Endothelial cell of umbilical vein (primary cell): ENCODE measurements at regions not wholly inside any gene's neighbourhood (a gene's known extent, or its start where the extent isn't known, plus 50 kb on each side); places are given as distances from the start of the nearest gene placed in this dataset.

Experiments used
- BruUV-seq: library from RNA; stranded (reverse); fragments of 400-500 nt; replicated peaks from 2 replicates; lab custom pipeline; 2021; lab: Mats Ljungman, UMichigan
- CTCF ChIA-PET: fragments of 300-600, 350-600 bp; sonication (Branson Sonifier 250); formaldehyde crosslinking; loops from one replicate; lab custom pipeline; 2021; ENCODE audit warnings: antibody characterized with exemption, inconsistent platforms; lab: Charles Lee
- POLR2A ChIA-PET: fragments of 300-600, 350-600 bp; sonication (Branson Sonifier 250); formaldehyde crosslinking; loops from one replicate; lab custom pipeline; 2021; ENCODE audit warnings: antibody characterized with exemption, inconsistent platforms; lab: Charles Lee
- DNase-seq: peaks from one replicate; pipeline ENCODE4 v3.0.0-alpha.2; 2011; ENCODE audit warnings: low read depth, low spot score
- FAIRE-seq: peaks from 2 replicates; lab custom pipeline; 2011; peaks lifted over from hg19 to GRCh38; lab: Jason Lieb, UNC
- H2AFZ ChIP-seq: 2 replicates; pipeline ENCODE4 v1.6.0; 2012; ENCODE audit warnings: low read depth, low read length, control low read depth, inconsistent platforms
- H3K27ac ChIP-seq: 2 replicates; pipeline ENCODE4 v1.5.1; 2011; ENCODE audit warnings: low read depth, mild to moderate bottlenecking, control low read depth, low read length, moderate library complexity; ENCODE audit not compliant: insufficient read depth
- H3K27me3 ChIP-seq, 2 experiments: 2 replicates each; pipeline versions ENCODE4 v1.6.0 to v1.6.1; 2011; ENCODE audit warnings: low read length in 2 of 2, mixed read lengths in 1 of 2; ENCODE audit not compliant: control insufficient read depth in 2 of 2, insufficient read depth in 2 of 2
- H3K36me3 ChIP-seq, 2 experiments: 2 replicates in 1 of 2; 3 replicates in 1 of 2; pipeline ENCODE4 v1.5.1; 2011; ENCODE audit warnings: low read length in 2 of 2, mild to moderate bottlenecking in 1 of 2, moderate library complexity in 1 of 2; ENCODE audit not compliant: control insufficient read depth in 2 of 2, insufficient read depth in 2 of 2; ENCODE audit errors: extremely low read depth in 1 of 2
- H3K4me1 ChIP-seq: 3 replicates; pipeline ENCODE4 v1.5.1; 2011; ENCODE audit warnings: mild to moderate bottlenecking, low read length; ENCODE audit not compliant: control insufficient read depth, insufficient read depth; ENCODE audit errors: extremely low read depth
- H3K4me2 ChIP-seq: 2 replicates; pipeline ENCODE4 v1.6.1; 2011; ENCODE audit warnings: low read length, control low read depth, mixed read lengths; ENCODE audit not compliant: insufficient read depth
- H3K4me3 ChIP-seq, 3 experiments: fragments of 200-600 bp in 1 of 3; sonication (generic), shearing (Covaris generic) in 1 of 3; replicated peaks in 1 of 3; 2 replicates each; pipeline ENCODE4 v1.5.1; 2011 to 2016; ENCODE audit warnings: control low read depth in 3 of 3, low read length in 3 of 3, mild to moderate bottlenecking in 2 of 3, inconsistent platforms in 1 of 3, low read depth in 1 of 3, moderate library complexity in 1 of 3; ENCODE audit not compliant: insufficient read depth in 1 of 3
- H3K79me2 ChIP-seq: 2 replicates; pipeline ENCODE4 v1.6.0; 2012; ENCODE audit warnings: low read length, inconsistent platforms; ENCODE audit not compliant: control insufficient read depth, insufficient read depth
- H3K9ac ChIP-seq: replicated peaks from 2 replicates; pipeline ENCODE3; 2011; ENCODE audit warnings: low read length, control low read depth; ENCODE audit not compliant: insufficient read depth; ENCODE audit errors: extremely low read depth
- H3K9me1 ChIP-seq: replicated peaks from 3 replicates; pipeline ENCODE4 v1.6.0; 2011; ENCODE audit warnings: mild to moderate bottlenecking, low read length; ENCODE audit not compliant: control insufficient read depth, insufficient read depth; ENCODE audit errors: extremely low read depth
- H3K9me3 ChIP-seq: replicated peaks from 2 replicates; pipeline ENCODE4 v1.5.1; 2012; ENCODE audit warnings: low read length, inconsistent platforms; ENCODE audit not compliant: control insufficient read depth, insufficient read depth
- H4K20me1 ChIP-seq: replicated peaks from 2 replicates; pipeline ENCODE3; 2011; ENCODE audit warnings: mild to moderate bottlenecking, low read length; ENCODE audit not compliant: control insufficient read depth, insufficient read depth; ENCODE audit errors: extremely low read depth
- EZH2 ChIP-seq: IDR thresholded peaks from 2 replicates; pipeline ENCODE4 v1.6.1; 2012; ENCODE audit warnings: borderline replicate concordance, low read depth, mild to moderate bottlenecking, moderate library complexity, low read length, inconsistent platforms; ENCODE audit not compliant: severe bottlenecking
- FOS ChIP-seq: IDR thresholded peaks from 2 replicates; pipeline ENCODE4 v1.6.1; 2011; ENCODE audit warnings: mild to moderate bottlenecking, low read length, moderate library complexity, borderline replicate concordance; ENCODE audit not compliant: insufficient read depth
- GATA2 ChIP-seq: IDR thresholded peaks from 2 replicates; pipeline ENCODE4 v1.7.0; 2011; ENCODE audit warnings: low read depth, mild to moderate bottlenecking, moderate library complexity, mixed read lengths, low read length; ENCODE audit not compliant: insufficient read length, insufficient read depth
- JUN ChIP-seq: IDR thresholded peaks from 2 replicates; pipeline ENCODE4 v1.6.1; 2011; ENCODE audit warnings: borderline replicate concordance, low read depth; ENCODE audit not compliant: insufficient read length, insufficient read depth
- MYC ChIP-seq: IDR thresholded peaks from one replicate; pipeline ENCODE4 v1.6.1; 2011; ENCODE audit warnings: mild to moderate bottlenecking, low read depth, low read length
- POLR2A ChIP-seq: IDR thresholded peaks from 2 replicates; pipeline ENCODE4 v1.6.1; 2012; ENCODE audit warnings: low read depth, mild to moderate bottlenecking, control low read depth, low read length
- POLR2AphosphoS5 ChIP-seq: IDR thresholded peaks from 2 replicates; pipeline ENCODE4 v1.6.1; 2012; ENCODE audit warnings: low read depth, mild to moderate bottlenecking, control low read depth, low read length, moderate library complexity; ENCODE audit not compliant: insufficient read depth
- dilution Hi-C: fragments of 300-500 bp; cut with MboI; formaldehyde crosslinking; loops from one replicate; pipeline ENCODE4 v1.15.0; 2019; ENCODE audit warnings: low sequenced_read_pairs; ENCODE audit not compliant: extremely low pct_ligation_motif_present
- intact Hi-C: fragments of 100-400 bp; cut with micrococcal nuclease; formaldehyde crosslinking; loops from one replicate; pipeline ENCODE4 v1.10.0; 2022
- TF ChIP-seq, protein P1 (sequence below), 2 donors: IDR thresholded peaks; 1 replicate in 1 of 2; 2 replicates in 1 of 2; pipeline ENCODE4 v1.5.1; 2011; ENCODE audit warnings: low read length in 2 of 2, mild to moderate bottlenecking in 2 of 2, moderate library complexity in 2 of 2, control low read depth in 1 of 2, inconsistent platforms in 1 of 2, low read depth in 1 of 2; ENCODE audit not compliant: insufficient read depth in 1 of 2; ENCODE audit errors: extremely low read depth in 1 of 2
- TF ChIP-seq, protein P2 (sequence below): IDR thresholded peaks from 2 replicates; pipeline ENCODE4 v1.6.1; 2011; ENCODE audit not compliant: insufficient read depth, insufficient read length

DNA sequence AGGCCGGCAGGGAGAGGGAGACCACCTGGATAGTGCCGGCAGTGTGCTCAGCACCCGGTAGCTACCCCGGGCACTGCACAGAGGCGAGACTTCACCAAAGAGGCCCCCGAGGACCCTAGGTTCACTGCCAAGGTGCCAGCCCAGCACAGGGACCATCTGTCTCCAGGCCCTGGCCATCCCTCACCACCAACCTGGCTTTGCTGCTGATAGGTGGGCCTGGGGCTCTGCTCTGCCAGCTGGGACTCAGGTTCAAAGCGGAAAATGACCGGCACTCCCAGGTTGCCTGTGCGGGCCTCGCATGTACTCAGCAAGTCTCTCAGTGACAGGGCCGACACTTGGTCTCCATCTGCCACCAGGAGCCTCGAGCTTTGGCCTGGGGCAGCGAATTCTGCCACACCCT, 812.2 kb downstream of the BRD1 start:
- no peaks in the 10 kb centered on the region for H3K27me3 ChIP-seq
- no peaks in the 10 kb centered on the region for H3K9me1 ChIP-seq
- ChIA-PET POLR2A (no interaction called here), CTCF (no interaction called here)
- H2AFZ ChIP-seq, result no peak overlapping the region
- H3K9ac ChIP-seq, result no peak overlapping the region
- no peak overlapping the region for H3K4me2 ChIP-seq
- FAIRE-seq, result no peak
- no peak overlapping the region for H3K27ac ChIP-seq
- H3K4me3 ChIP-seq, result no peak overlapping the region
- BruUV-seq, result no TSS peak
- H3K4me1 ChIP-seq, result no peaks in the 10 kb centered on the region
- dilution Hi-C loops, result no loop called here
- H3K9me3 ChIP-seq, result peaks cover 8% of the 10 kb centered on the region
- no peaks in the 10 kb centered on the region for H4K20me1 ChIP-seq
- no peak for DNase-seq
- H3K79me2 ChIP-seq, result no peaks in the 10 kb centered on the region
- intact Hi-C loops, result no loop called here
- TF ChIP-seq POLR2AphosphoS5 (no peak), GATA2 (no peak), MYC (no peak), EZH2 (no peak), POLR2A (no peak), JUN (no peak), FOS (no peak)
- TF ChIP-seq, protein P1, sequence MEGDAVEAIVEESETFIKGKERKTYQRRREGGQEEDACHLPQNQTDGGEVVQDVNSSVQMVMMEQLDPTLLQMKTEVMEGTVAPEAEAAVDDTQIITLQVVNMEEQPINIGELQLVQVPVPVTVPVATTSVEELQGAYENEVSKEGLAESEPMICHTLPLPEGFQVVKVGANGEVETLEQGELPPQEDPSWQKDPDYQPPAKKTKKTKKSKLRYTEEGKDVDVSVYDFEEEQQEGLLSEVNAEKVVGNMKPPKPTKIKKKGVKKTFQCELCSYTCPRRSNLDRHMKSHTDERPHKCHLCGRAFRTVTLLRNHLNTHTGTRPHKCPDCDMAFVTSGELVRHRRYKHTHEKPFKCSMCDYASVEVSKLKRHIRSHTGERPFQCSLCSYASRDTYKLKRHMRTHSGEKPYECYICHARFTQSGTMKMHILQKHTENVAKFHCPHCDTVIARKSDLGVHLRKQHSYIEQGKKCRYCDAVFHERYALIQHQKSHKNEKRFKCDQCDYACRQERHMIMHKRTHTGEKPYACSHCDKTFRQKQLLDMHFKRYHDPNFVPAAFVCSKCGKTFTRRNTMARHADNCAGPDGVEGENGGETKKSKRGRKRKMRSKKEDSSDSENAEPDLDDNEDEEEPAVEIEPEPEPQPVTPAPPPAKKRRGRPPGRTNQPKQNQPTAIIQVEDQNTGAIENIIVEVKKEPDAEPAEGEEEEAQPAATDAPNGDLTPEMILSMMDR (IDR thresholded peaks at IDR 0.05; ENCODE audit: extremely low read depth in 1 of 2, insufficient read depth in 1 of 2, low read depth in 1 of 2, low read length in 2 of 2), result no peak
- TF ChIP-seq, protein P2, sequence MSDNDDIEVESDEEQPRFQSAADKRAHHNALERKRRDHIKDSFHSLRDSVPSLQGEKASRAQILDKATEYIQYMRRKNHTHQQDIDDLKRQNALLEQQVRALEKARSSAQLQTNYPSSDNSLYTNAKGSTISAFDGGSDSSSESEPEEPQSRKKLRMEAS, result no peak
- H3K36me3 ChIP-seq, result no peaks in the 10 kb centered on the region
